ENCODE measurements at regions not wholly inside any gene's neighbourhood (a gene's known extent, or its start where the extent isn't known, plus 50 kb on each side); places are given as distances from the start of the nearest gene placed in this dataset.

- DNase-seq (ENCODE audit: low spot score): no peak
- TF ChIP-seq ZNF114 (CRISPR knock-in tag; IDR thresholded peaks at IDR 0.05) (no peak), ZNF331 (CRISPR knock-in tag; IDR thresholded peaks at IDR 0.05; ENCODE audit: low read depth) (no peak), CREB1 (CRISPR knock-in tag; IDR thresholded peaks at IDR 0.05; ENCODE audit: low read depth) (no peak), NANOG (IDR thresholded peaks at IDR 0.05; ENCODE audit: borderline replicate concordance) (no peak), EZH2 (IDR thresholded peaks at IDR 0.05; ENCODE audit: low read depth, unreplicated experiment) (no peak), REST (IDR thresholded peaks at IDR 0.05; ENCODE audit: unreplicated experiment) (no peak), JUNB (IDR thresholded peaks at IDR 0.05; ENCODE audit: unreplicated experiment) (no peak), POLR2AphosphoS5 (IDR thresholded peaks at IDR 0.05; ENCODE audit: low read depth) (no peak), CTCF (conservative IDR thresholded peaks at IDR 0.05; ENCODE audit: low read depth in 2 of 2) (no peak), STAT1 (IDR thresholded peaks at IDR 0.05; ENCODE audit: unreplicated experiment) (no peak), EZH2phosphoT487 (IDR thresholded peaks at IDR 0.05; ENCODE audit: unreplicated experiment) (no peak)
- TF ChIP-seq, protein P1, sequence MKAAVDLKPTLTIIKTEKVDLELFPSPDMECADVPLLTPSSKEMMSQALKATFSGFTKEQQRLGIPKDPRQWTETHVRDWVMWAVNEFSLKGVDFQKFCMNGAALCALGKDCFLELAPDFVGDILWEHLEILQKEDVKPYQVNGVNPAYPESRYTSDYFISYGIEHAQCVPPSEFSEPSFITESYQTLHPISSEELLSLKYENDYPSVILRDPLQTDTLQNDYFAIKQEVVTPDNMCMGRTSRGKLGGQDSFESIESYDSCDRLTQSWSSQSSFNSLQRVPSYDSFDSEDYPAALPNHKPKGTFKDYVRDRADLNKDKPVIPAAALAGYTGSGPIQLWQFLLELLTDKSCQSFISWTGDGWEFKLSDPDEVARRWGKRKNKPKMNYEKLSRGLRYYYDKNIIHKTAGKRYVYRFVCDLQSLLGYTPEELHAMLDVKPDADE (IDR thresholded peaks at IDR 0.05): no peak
- TF ChIP-seq, protein P2, sequence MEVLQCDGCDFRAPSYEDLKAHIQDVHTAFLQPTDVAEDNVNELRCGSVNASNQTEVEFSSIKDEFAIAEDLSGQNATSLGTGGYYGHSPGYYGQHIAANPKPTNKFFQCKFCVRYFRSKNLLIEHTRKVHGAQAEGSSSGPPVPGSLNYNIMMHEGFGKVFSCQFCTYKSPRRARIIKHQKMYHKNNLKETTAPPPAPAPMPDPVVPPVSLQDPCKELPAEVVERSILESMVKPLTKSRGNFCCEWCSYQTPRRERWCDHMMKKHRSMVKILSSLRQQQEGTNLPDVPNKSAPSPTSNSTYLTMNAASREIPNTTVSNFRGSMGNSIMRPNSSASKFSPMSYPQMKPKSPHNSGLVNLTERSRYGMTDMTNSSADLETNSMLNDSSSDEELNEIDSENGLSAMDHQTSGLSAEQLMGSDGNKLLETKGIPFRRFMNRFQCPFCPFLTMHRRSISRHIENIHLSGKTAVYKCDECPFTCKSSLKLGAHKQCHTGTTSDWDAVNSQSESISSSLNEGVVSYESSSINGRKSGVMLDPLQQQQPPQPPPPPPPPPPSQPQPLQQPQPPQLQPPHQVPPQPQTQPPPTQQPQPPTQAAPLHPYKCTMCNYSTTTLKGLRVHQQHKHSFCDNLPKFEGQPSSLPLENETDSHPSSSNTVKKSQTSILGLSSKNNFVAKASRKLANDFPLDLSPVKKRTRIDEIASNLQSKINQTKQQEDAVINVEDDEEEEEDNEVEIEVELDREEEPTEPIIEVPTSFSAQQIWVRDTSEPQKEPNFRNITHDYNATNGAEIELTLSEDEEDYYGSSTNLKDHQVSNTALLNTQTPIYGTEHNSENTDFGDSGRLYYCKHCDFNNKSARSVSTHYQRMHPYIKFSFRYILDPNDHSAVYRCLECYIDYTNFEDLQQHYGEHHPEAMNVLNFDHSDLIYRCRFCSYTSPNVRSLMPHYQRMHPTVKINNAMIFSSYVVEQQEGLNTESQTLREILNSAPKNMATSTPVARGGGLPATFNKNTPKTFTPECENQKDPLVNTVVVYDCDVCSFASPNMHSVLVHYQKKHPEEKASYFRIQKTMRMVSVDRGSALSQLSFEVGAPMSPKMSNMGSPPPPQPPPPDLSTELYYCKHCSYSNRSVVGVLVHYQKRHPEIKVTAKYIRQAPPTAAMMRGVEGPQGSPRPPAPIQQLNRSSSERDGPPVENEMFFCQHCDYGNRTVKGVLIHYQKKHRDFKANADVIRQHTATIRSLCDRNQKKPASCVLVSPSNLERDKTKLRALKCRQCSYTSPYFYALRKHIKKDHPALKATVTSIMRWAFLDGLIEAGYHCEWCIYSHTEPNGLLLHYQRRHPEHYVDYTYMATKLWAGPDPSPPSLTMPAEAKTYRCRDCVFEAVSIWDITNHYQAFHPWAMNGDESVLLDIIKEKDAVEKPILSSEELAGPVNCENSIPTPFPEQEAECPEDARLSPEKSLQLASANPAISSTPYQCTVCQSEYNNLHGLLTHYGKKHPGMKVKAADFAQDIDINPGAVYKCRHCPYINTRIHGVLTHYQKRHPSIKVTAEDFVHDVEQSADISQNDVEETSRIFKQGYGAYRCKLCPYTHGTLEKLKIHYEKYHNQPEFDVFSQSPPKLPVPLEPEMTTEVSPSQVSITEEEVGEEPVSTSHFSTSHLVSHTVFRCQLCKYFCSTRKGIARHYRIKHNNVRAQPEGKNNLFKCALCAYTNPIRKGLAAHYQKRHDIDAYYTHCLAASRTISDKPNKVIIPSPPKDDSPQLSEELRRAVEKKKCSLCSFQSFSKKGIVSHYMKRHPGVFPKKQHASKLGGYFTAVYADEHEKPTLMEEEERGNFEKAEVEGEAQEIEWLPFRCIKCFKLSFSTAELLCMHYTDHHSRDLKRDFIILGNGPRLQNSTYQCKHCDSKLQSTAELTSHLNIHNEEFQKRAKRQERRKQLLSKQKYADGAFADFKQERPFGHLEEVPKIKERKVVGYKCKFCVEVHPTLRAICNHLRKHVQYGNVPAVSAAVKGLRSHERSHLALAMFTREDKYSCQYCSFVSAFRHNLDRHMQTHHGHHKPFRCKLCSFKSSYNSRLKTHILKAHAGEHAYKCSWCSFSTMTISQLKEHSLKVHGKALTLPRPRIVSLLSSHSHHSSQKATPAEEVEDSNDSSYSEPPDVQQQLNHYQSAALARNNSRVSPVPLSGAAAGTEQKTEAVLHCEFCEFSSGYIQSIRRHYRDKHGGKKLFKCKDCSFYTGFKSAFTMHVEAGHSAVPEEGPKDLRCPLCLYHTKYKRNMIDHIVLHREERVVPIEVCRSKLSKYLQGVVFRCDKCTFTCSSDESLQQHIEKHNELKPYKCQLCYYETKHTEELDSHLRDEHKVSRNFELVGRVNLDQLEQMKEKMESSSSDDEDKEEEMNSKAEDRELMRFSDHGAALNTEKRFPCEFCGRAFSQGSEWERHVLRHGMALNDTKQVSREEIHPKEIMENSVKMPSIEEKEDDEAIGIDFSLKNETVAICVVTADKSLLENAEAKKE (CRISPR knock-in tag; IDR thresholded peaks at IDR 0.05): no peak
- no peaks in the 10 kb centered on the region for H3K9me3 Mint-ChIP-seq
- H3K27me3 Mint-ChIP-seq (ENCODE audit: insufficient read depth, low read depth, poor library complexity): no peaks in the 10 kb centered on the region
- Histone ChIP-seq H3K4me1 (ENCODE audit: insufficient read depth) (no peaks in the 10 kb centered on the region), H3K9me2 (ENCODE audit: insufficient read depth) (no peaks in the 10 kb centered on the region), H3K36me3 (ENCODE audit: insufficient read depth) (no peaks in the 10 kb centered on the region), H3K4me3 (no peak overlapping the region), H3K27me3 (ENCODE audit: insufficient read depth) (no peaks in the 10 kb centered on the region), H3F3A (replicated peaks; ENCODE audit: low read depth) (no peaks in the 10 kb centered on the region), H4K20me1 (replicated peaks; ENCODE audit: insufficient read depth) (no peaks in the 10 kb centered on the region), H3K79me2 (replicated peaks; ENCODE audit: insufficient read depth) (no peaks in the 10 kb centered on the region), H3K27ac (ENCODE audit: low read depth) (no peak overlapping the region), H2AFZ (peak overlapping the region; percentile 38; the same call in 1 of the 2 replicates), H3K4me2 (no peak overlapping the region)
- H3K36me3 Mint-ChIP-seq (ENCODE audit: low read depth): no peaks in the 10 kb centered on the region
- H3K27ac Mint-ChIP-seq: no peak overlapping the region
- no peaks in the 10 kb centered on the region for H3K4me1 Mint-ChIP-seq
- no peak for ATAC-seq
- no peak overlapping the region for H3K4me3 Mint-ChIP-seq
These were observed 785.4 kb downstream of the IPMK start for GRCh38 chr10:57482259-57482658.
